Fibroblast of villous mesenchyme (primary cell): ENCODE measurements at regions not wholly inside any gene's neighbourhood (a gene's known extent, or its start where the extent isn't known, plus 50 kb on each side); places are given as distances from the start of the nearest gene placed in this dataset.

Source experiments
- DNase-seq: peaks from one replicate; pipeline ENCODE4 v3.0.0-alpha.2; 2010; ENCODE audit warnings: low read depth
- H3K4me3 ChIP-seq: 2 replicates; pipeline ENCODE4 v1.5.1; 2011; ENCODE audit warnings: low read depth, mild to moderate bottlenecking, low read length
- TF ChIP-seq, protein P1 (sequence below): IDR thresholded peaks from 2 replicates; pipeline ENCODE4 v1.5.1; 2012; ENCODE audit warnings: low read depth, mild to moderate bottlenecking, low read length; ENCODE audit not compliant: insufficient read depth

DNA sequence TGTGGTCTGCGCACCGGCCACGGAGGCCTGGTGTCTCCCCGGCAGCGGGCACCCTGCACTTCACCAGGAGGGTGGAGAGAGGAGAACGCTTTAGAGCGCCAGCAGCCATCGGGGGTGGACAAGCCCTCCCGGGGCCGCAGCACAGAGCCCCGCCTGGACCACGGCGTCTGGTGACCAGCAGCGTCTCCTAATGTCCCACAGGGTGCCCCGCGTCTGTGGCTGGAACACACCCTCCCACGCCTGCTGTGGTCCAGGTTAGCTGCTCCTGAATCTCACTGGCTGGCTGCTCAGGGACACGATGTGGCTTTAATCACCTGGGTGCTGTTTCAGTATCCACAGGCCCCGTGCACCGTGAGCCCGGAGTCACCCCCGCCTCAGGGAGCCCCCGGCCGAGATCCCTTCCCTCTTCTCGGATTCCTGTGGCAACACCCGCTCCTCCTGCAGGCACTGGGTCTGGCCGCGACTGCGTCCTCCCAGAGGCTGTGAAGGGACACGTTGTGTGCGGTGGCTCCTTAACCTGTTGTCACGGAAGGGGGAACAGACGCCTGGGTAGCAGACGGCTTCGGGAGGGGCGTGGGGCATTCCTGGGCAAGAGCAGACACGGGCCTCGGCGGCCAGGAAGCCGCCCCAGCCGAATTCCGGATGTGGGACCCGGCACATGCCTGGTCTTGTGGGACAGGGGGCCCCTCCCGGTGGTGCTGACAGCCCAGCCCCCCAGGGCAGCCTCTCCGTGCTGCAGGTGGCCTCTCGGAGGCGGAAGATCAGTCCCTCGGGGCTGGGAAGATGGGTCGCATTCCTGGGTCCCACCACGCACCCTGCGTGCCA lies 78.9 kb downstream of the FOXL3 start:
- DNase-seq: no peak
- TF ChIP-seq, protein P1, sequence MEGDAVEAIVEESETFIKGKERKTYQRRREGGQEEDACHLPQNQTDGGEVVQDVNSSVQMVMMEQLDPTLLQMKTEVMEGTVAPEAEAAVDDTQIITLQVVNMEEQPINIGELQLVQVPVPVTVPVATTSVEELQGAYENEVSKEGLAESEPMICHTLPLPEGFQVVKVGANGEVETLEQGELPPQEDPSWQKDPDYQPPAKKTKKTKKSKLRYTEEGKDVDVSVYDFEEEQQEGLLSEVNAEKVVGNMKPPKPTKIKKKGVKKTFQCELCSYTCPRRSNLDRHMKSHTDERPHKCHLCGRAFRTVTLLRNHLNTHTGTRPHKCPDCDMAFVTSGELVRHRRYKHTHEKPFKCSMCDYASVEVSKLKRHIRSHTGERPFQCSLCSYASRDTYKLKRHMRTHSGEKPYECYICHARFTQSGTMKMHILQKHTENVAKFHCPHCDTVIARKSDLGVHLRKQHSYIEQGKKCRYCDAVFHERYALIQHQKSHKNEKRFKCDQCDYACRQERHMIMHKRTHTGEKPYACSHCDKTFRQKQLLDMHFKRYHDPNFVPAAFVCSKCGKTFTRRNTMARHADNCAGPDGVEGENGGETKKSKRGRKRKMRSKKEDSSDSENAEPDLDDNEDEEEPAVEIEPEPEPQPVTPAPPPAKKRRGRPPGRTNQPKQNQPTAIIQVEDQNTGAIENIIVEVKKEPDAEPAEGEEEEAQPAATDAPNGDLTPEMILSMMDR: no peak
- H3K4me3 ChIP-seq: no peak overlapping the region

DNA sequence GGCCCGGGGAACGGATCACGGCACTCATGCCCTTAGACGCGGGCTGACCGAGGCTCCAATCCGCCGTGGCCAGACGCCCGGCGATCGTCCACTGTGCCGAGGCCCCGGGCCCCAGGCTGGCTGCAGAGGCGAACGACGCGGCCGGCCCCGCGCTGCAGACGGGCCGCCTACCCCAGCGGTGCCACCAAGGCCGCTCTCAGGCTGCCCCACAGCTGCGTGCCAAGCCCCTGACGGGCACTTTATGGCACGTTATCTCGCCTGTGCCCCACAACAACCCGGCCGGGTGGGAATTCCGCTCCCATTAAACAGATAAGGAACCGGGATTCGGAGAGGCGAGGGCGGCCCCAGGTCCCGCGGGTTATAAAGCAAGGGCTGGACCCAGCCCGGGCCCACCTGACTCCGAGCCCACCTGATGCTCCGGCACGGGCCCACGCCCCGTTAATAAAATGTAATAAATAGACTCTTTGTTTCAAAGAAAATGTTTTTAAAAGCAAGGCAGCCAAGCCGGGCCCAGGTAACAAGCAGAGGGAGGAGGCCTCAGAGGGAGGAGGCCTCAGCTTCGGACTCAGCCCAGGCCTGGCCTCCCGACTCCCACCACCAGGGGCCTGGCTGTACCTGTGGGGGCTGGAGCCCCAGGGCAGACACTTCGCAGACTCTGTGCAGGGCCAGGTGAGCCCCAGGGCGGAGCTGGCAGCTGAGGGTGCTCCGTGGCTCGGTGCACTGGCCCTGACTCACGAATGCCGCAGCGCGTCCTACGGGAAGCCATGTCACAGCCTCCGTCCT lies 79.7 kb downstream of the FOXL3 start:
- H3K4me3 ChIP-seq: no peak overlapping the region
- TF ChIP-seq, protein P1: no peak
- DNase-seq: no peak

DNA sequence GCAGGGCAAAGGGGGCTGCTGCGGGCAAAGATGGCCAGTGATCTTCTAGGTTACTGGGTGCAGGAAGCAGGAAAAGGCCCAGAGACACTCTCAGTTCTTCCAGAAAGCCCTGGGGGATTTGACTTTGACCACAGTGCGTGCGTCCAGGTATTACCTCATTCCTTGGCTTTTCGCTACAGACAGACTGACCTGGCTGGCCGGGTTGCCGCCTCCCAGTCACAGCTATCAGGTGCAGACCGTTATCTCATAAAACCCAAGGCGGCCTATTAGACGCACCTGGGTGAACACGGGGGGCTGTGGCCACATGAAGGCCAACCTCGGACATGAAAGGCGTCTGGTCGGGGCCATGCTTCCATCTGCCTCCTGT lies 80.3 kb downstream of the FOXL3 start:
- TF ChIP-seq, protein P1: no peak
- no peak overlapping the region for H3K4me3 ChIP-seq
- DNase-seq: no peak

DNA sequence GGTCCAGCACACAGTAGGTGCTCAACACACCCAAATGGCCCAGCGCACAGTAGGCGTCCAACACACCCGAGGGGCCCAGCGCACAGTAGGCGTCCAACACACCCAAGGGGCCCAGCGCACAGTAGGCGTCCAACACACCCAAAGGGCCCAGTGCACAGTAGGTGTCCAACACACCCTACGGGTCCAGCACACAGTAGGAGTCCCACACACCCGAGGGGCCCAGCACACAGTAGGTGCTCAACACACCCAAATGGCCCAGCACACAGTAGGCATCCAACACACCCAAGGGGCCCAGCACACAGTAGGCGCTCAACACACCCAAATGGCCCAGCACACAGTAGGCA lies 80.8 kb downstream of the FOXL3 start:
- TF ChIP-seq, protein P1: no peak
- DNase-seq: no peak
- H3K4me3 ChIP-seq: no peak overlapping the region

DNA sequence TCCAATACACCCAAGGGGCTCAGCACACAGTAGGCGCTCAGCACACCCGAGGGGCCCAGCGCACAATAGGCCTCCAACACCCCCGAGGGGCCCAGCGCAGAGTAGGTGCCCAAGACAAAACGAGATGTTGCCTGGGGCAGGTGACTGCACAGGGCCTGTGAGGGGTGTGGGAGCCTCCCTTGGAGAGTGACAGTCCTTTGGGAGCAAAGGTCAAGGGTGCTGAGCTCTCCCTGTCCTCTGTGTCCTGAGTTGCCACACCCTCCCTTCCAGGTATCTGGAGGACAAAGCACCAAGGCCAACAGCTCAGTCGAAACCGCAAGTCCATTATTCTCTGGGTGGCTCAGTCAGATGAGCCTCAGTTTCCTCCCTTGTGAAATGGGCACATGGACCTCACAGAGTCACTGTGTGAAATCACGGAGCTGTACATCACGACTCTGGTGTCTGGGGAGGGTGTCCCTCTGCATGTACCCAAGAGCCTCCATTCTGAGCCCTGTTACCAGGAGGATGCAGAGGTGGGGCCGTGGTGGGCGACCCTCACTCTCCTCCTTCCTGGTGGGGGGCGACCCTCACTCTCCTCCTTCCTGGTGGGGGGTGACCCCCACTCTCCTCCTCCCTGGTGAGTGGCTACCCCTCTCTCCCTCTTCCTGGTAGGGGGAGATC lies 81.3 kb downstream of the FOXL3 start:
- H3K4me3 ChIP-seq: no peak overlapping the region
- TF ChIP-seq, protein P1: no peak
- no peak for DNase-seq

DNA sequence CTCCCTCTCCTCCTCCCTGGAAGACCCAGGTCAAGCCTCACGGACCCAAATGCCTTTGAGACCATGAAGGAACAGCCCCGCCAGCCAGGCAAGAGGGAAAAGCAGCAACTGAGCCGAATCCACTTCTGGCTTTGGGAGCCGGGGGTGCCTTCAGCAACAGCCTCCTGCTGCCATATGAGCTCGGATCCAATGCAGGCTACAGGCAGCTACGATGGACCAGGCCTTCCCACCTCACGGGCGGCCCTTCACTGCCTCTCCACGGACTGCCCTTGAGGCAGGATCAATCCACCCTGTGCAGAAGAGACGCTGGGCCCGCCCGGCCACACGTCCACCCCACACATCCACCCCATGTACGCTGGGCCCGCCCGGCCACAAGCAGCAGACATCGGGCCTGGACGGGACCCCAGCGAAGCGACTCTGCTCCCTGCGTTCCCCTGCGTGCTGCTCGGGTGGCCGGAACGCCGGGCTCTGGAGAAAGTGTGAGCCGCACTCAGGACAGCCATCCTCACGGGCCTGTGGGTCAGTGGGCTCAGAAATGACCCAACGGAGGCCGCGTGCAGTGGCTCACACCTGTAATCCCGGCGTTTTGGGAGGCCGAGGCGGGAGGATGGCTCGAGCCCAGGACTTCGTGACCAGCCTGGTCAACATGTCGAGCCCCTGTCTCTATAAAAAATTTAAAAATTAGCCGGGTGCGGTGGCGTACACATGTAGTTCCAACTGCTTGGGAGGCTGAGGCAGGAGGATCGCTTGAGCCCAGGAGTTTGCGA lies 82.0 kb downstream of the FOXL3 start:
- DNase-seq: no peak
- TF ChIP-seq, protein P1: no peak
- H3K4me3 ChIP-seq: no peak overlapping the region
